AG10803 (cell line): ENCODE measurements at regions not wholly inside any gene's neighbourhood (a gene's known extent, or its start where the extent isn't known, plus 50 kb on each side); places are given as distances from the start of the nearest gene placed in this dataset.
A peak's percentile ranks its signal among the peaks of the same experiment; 100 is the strongest.

Experiments
- DNase-seq: peaks from one replicate; pipeline ENCODE4 v3.0.0; 2010; ENCODE audit warnings: low read depth
- H3K4me3 ChIP-seq: 2 replicates; pipeline ENCODE4 v1.5.1; 2011; ENCODE audit warnings: mild to moderate bottlenecking, low read length, control low read depth
- TF ChIP-seq, protein P1 (sequence below): conservative IDR thresholded peaks from 2 replicates; pipeline ENCODE4 v1.5.1; 2011; ENCODE audit warnings: mild to moderate bottlenecking, low read length, control low read depth, inconsistent platforms

DNA sequence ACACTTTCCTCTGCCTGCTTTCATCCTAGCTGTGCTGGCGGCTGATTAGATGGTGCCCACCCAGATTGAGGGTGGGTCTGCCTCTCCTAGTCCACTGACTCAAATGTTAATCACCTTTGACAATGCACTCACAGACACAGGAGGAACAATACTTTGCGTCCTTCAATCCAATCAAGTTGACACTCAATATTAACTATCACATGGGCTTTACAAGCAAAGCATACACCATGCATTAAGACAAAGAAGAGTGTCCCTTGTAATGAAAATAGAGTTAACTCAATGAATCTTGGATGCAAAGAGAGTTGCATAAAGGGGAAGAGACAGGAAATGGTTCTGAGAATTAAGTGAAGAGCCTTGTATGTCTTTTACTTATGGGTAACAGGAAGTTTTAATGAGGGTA is 298.7 kb upstream of the BRINP1 start:
- TF ChIP-seq, protein P1, sequence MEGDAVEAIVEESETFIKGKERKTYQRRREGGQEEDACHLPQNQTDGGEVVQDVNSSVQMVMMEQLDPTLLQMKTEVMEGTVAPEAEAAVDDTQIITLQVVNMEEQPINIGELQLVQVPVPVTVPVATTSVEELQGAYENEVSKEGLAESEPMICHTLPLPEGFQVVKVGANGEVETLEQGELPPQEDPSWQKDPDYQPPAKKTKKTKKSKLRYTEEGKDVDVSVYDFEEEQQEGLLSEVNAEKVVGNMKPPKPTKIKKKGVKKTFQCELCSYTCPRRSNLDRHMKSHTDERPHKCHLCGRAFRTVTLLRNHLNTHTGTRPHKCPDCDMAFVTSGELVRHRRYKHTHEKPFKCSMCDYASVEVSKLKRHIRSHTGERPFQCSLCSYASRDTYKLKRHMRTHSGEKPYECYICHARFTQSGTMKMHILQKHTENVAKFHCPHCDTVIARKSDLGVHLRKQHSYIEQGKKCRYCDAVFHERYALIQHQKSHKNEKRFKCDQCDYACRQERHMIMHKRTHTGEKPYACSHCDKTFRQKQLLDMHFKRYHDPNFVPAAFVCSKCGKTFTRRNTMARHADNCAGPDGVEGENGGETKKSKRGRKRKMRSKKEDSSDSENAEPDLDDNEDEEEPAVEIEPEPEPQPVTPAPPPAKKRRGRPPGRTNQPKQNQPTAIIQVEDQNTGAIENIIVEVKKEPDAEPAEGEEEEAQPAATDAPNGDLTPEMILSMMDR: no peak
- DNase-seq: no peak
- H3K4me3 ChIP-seq: no peak overlapping the region

DNA sequence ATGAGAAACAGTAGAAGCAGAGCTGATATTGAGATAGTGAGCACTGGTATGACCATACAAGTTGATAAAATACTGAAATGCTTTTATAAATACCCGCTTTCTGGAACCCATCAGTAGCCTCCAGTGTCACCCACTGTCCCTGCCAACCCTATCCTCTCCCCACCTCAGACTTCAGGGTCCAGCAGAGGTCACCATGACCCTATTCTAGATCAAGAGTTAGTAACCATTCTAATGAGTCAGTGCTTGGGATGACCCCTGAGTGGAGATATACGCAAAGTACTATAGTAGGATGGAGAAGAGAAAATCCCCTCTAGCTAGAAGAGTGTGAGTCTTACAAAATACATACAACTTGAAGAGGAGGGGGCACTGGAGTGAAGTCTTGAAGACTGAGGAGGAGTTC is 297.9 kb upstream of the BRINP1 start:
- no peak for DNase-seq
- TF ChIP-seq, protein P1: no peak
- no peak overlapping the region for H3K4me3 ChIP-seq

DNA sequence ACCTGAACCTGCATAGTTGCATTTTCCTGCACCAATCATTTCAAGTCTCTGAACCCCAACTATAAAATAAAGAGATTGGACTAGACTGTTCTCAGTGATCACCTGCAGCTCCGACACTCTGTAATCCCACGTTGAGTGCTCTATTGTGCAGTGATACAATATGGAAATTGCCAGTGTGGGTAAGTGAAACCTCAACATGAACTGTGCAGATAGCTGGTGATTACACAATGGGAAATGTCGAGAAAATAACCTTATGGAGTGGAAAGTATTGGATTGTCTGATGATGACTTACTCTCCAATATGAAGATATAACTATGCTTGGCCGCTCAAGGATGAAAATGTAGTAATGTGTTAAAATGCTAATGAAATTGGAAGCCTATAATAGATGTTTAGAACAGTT is 293.1 kb upstream of the BRINP1 start:
- no peak overlapping the region for H3K4me3 ChIP-seq
- no peak for DNase-seq
- TF ChIP-seq, protein P1: no peak

DNA sequence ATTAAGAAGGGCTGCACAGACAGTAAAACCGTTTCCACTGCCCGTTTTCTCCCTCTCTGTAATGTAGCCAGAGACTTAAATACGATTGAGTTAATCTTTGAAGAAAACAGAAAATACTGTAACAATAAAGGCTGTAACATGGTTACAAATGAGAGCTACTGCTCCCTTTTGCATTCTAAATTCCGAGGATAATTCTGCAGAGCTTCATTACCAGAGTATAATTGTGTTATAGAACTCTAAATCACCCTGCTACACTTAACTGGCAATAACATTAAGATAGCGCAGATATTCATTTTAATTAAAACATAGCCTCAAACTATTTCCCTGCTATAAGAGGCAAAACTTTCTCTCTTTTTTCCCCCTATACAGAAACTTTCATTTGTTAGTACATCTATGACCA is 283.7 kb upstream of the BRINP1 start:
- H3K4me3 ChIP-seq: no peak overlapping the region
- TF ChIP-seq, protein P1: no peak
- DNase-seq: no peak

DNA sequence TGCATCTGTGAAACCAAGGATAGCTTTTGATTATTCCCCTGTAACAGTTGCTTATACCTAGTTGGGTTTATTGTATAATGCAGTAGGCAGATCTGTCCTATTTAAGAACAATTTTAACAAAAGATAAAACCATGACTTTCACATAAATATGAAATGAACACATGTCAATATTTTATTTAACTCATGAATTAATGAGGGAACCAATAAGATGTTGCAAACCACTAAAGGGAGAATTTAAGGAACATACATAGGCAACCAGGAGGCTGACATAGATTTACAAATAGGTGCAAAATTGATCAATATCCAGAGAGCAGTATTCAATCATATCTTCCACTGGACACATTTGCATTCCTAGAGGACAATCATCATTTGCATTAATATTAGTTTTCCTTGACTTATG is 280.0 kb upstream of the BRINP1 start:
- no peak overlapping the region for H3K4me3 ChIP-seq
- TF ChIP-seq, protein P1: no peak
- no peak for DNase-seq

DNA sequence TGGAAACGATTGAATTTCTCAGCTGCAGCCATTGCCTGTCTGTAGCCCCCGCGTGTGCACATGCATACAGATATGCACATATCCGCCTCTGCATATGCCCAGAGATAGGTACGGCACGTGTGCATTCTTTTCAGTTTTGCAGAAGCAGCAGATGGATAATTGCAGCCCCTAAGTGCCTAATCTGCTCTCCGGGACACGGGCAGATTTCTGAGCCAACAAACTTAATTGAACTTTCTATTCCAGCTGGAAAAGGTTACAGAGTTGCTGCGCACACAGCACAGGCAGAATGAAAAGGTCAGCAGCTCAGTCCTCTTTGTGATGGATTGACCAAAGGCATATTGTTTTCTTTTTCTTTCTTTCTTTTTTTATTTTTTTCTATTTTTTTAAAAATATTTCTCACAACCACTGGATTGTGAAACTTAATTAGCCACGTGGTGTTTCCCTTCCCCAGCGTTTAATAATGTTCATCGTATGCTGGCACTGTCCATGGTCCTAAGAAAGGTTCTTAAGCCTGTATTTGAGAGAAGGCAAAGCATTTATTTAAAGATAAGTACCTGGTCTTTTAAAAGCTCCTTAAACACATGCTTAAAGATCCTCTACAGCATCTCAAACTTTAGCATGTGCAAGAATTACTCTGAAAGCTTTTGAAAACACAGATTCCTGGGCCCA is 270.2 kb upstream of the BRINP1 start:
- DNase-seq: peak; percentile 20
- no peak overlapping the region for H3K4me3 ChIP-seq
- TF ChIP-seq, protein P1: no peak

DNA sequence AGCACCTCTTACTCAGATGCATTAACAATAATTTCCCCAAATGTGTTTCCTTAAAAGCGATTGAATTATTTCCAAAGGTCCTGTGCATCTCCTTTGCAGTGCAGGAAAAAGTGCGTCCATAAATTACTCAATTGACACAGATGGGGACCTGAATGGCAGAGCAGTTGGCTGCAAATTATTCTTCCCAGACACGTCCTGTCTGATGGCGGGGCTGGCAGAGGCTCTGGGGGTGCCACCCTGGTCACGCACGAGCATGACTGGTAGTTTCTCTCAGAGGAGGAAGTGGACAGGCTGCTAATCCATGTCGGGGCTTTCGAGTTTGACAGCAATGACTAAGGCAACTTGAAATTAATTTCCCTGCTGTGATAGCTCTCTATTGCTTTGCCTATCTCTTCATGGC is 264.8 kb upstream of the BRINP1 start:
- no peak for DNase-seq
- no peak overlapping the region for H3K4me3 ChIP-seq
- TF ChIP-seq, protein P1: no peak
